Brain microvascular endothelial cell (primary cell): ENCODE measurements at regions not wholly inside any gene's neighbourhood (a gene's known extent, or its start where the extent isn't known, plus 50 kb on each side); places are given as distances from the start of the nearest gene placed in this dataset.
A peak's percentile ranks its signal among the peaks of the same experiment; 100 is the strongest.
"Not testable (repeated sequence)": the region's sequence is repeated elsewhere in the genome, so short reads cannot be mapped to it uniquely, and the experiment has no call there.

Experiments
- DNase-seq: peaks from one replicate; pipeline ENCODE4 v3.0.0-alpha.2; 2020
- H3K27ac ChIP-seq: fragments of 250-450 bp; sonication (Bioruptor Pico); 2 replicates; pipeline ENCODE4 v1.5.1; 2020; ENCODE audit warnings: mild to moderate bottlenecking, moderate library complexity
- H3K27me3 ChIP-seq: fragments of 250-450 bp; sonication (Bioruptor Pico); replicated peaks from 2 replicates; pipeline ENCODE4 v1.5.1; 2020; ENCODE audit warnings: mild to moderate bottlenecking
- H3K36me3 ChIP-seq: fragments of 250-450 bp; sonication (Bioruptor Pico); replicated peaks from 2 replicates; pipeline ENCODE4 v1.5.1; 2020; ENCODE audit warnings: mild to moderate bottlenecking
- H3K4me3 ChIP-seq: 2 replicates; pipeline ENCODE4 v1.5.1; 2011; ENCODE audit warnings: low read depth, mild to moderate bottlenecking, control low read depth, low read length, moderate library complexity
- CTCF ChIP-seq: IDR thresholded peaks from 2 replicates; pipeline ENCODE4 v1.5.1; 2011; ENCODE audit warnings: low read depth, mild to moderate bottlenecking, moderate library complexity, low read length, control low read depth, inconsistent platforms; ENCODE audit errors: missing control alignments
- in situ Hi-C: cut with HindIII; loops from 2 replicates; pipeline ENCODE4 v1.10.0; 2017; ENCODE audit warnings: low sequenced_read_pairs, low pct_ligation_motif_present

GRCh38 chr20:1817577-1818211 lies 77.5 kb upstream of the SIRPA start:
- DNase-seq: no peak
- Histone ChIP-seq H3K27ac (no peak overlapping the region), H3K4me3 (no peak overlapping the region), H3K27me3 (no peaks in the 10 kb centered on the region), H3K36me3 (no peaks in the 10 kb centered on the region)
- in situ Hi-C loops: no loop called here
- TF ChIP-seq CTCF: no peak

GRCh38 chr20:1816384-1817381 lies 78.5 kb upstream of the SIRPA start:
- no peak for TF ChIP-seq CTCF
- in situ Hi-C loops: no loop called here
- Histone ChIP-seq H3K4me3 (no peak overlapping the region), H3K36me3 (no peaks in the 10 kb centered on the region), H3K27ac (no peak overlapping the region), H3K27me3 (no peaks in the 10 kb centered on the region)
- no peak for DNase-seq

- in situ Hi-C loops: no loop called here
- Histone ChIP-seq H3K4me3 (no peak overlapping the region), H3K27ac (no peak overlapping the region), H3K36me3 (no peaks in the 10 kb centered on the region), H3K27me3 (no peaks in the 10 kb centered on the region)
- no peak for TF ChIP-seq CTCF
- no peak for DNase-seq
Measured at GRCh38 chr20:1815502-1816085, 79.6 kb upstream of the SIRPA start.

- DNase-seq, H3K4me3 ChIP-seq, H3K36me3 ChIP-seq, in situ Hi-C loops, H3K27me3 ChIP-seq, H3K27ac ChIP-seq: not testable (repeated sequence)
Measured at GRCh38 chr20:1814861-1815260, 80.3 kb upstream of the SIRPA start.

- H3K27ac ChIP-seq: peak overlapping the region; percentile 54
- no peak for TF ChIP-seq CTCF
- DNase-seq: no peak
Measured at GRCh38 chr20:1813674-1814635, 81.3 kb upstream of the SIRPA start.

More at GRCh38 chr20:1813674-1814635, 81.3 kb upstream of the SIRPA start:
- H3K4me3 ChIP-seq: no peak overlapping the region
- no peaks in the 10 kb centered on the region for H3K36me3 ChIP-seq
- in situ Hi-C loops: no loop called here
- H3K27me3 ChIP-seq: no peaks in the 10 kb centered on the region
